ENCODE measurements at regions not wholly inside any gene's neighbourhood (a gene's known extent, or its start where the extent isn't known, plus 50 kb on each side); places are given as distances from the start of the nearest gene placed in this dataset.

- DNase-seq, result no peak
- Histone ChIP-seq H3K4me1 (peaks cover 5% of the 10 kb centered on the region), H3K9me3 (peaks cover 0 to 3% (median 0%) of the 10 kb centered on the region in 3 donors), H3K4me3 (no peak overlapping the region), H3K36me3 (replicated peaks in 1 of 2; ENCODE audit: insufficient read depth in 1 of 2, low read depth in 2 of 2) (no peaks in the 10 kb centered on the region), H3K27ac (no peak overlapping the region), H3K27me3 (no peaks in the 10 kb centered on the region)
- intact Hi-C loops (cut with DNase I), result no loop called here
- TF ChIP-seq POLR2A (IDR thresholded peaks at IDR 0.05), result no peak
- TF ChIP-seq, protein P1, sequence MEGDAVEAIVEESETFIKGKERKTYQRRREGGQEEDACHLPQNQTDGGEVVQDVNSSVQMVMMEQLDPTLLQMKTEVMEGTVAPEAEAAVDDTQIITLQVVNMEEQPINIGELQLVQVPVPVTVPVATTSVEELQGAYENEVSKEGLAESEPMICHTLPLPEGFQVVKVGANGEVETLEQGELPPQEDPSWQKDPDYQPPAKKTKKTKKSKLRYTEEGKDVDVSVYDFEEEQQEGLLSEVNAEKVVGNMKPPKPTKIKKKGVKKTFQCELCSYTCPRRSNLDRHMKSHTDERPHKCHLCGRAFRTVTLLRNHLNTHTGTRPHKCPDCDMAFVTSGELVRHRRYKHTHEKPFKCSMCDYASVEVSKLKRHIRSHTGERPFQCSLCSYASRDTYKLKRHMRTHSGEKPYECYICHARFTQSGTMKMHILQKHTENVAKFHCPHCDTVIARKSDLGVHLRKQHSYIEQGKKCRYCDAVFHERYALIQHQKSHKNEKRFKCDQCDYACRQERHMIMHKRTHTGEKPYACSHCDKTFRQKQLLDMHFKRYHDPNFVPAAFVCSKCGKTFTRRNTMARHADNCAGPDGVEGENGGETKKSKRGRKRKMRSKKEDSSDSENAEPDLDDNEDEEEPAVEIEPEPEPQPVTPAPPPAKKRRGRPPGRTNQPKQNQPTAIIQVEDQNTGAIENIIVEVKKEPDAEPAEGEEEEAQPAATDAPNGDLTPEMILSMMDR (IDR thresholded peaks at IDR 0.05), result no peak
- ATAC-seq, result no peak
- WGBS, 2 donors, result 71 to 75% methylated on average over 4 to 6 of the region's 6 CpGs
Observed at GRCh38 chr11:45423036-45423435, 136.9 kb upstream of the SYT13 start.

DNA sequence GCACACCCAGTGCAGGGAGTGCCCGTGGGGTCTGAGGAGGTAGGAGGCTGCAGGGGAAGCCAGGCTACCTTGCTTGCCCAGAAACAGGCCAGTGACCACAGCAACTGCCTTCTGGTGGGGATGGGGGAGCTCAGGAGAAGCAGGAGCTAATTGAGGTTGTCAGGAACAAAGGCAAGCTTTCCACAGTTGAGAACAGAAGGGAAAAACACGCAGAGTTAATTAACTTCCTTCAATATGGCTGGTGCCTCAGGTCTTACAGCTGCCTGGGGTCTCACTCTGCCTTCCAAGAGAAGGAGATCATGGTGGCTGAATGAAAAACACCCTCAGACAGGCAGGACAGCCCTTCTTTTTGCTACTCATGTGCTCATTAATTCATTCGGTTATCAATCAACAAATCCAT lies 127.9 kb upstream of the SYT13 start:
- H3K9me3 ChIP-seq, result no peaks in the 10 kb centered on the region
- H3K36me3 ChIP-seq (replicated peaks in 1 of 2; ENCODE audit: insufficient read depth in 1 of 2, low read depth in 2 of 2), result no peaks in the 10 kb centered on the region
- H3K27me3 ChIP-seq, result no peaks in the 10 kb centered on the region
- H3K27ac ChIP-seq, result no peak overlapping the region
- ATAC-seq (no peak), DNase-seq (no peak)
- WGBS, 2 donors, result 66 to 88% methylated on average over 2 to 3 of the region's 3 CpGs
- intact Hi-C loops (cut with DNase I), result no loop called here
- H3K4me3 ChIP-seq, result no peak overlapping the region
- no peak for TF ChIP-seq POLR2A (IDR thresholded peaks at IDR 0.05)
- TF ChIP-seq, protein P1 (IDR thresholded peaks at IDR 0.05), result no peak
- peaks cover 11% of the 10 kb centered on the region for H3K4me1 ChIP-seq

DNA sequence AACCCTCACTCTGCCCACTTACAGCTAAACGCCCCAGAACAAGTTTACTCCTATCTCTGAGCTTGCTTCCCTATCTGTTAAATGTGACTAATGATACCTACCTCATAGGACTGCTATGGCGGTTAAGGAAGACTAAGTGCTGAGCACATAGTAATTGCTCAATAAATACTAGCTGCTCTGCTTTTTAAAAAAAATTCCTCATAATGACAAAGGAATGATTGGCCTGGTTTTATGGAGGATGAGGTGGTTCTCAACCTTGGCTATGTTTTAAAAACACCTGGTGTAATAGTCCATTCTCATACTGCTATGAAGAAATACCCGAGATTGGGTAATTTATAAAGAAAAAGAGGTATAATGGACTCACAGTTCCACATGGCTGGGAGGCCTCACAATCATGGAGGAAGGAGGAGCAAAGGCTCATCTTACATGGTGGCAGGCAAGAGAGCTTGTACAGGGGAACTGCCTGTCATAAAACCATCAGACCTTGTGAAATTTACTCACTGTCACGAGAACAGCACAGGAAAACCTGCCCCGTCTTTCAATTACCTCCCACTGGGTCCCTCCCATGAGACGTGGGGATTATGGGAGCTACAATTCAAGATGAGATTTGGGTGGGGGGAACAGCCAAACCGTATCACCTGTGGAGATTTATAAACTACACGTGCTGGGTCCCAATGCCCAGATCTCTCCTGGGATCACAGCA lies 127.2 kb upstream of the SYT13 start:
- TF ChIP-seq, protein P1 (IDR thresholded peaks at IDR 0.05), result no peak
- no peak for TF ChIP-seq POLR2A (IDR thresholded peaks at IDR 0.05)
- Histone ChIP-seq H3K27me3 (no peaks in the 10 kb centered on the region), H3K4me3 (no peak overlapping the region), H3K9me3 (no peaks in the 10 kb centered on the region), H3K36me3 (replicated peaks in 1 of 2; ENCODE audit: insufficient read depth in 1 of 2, low read depth in 2 of 2) (no peaks in the 10 kb centered on the region), H3K27ac (no peak overlapping the region), H3K4me1 (peaks cover 9% of the 10 kb centered on the region)
- 69 to 72% methylated on average over 8 of the region's 8 CpGs for WGBS, 2 donors
- DNase-seq (no peak), ATAC-seq (no peak)
- intact Hi-C loops (cut with DNase I), result no loop called here

DNA sequence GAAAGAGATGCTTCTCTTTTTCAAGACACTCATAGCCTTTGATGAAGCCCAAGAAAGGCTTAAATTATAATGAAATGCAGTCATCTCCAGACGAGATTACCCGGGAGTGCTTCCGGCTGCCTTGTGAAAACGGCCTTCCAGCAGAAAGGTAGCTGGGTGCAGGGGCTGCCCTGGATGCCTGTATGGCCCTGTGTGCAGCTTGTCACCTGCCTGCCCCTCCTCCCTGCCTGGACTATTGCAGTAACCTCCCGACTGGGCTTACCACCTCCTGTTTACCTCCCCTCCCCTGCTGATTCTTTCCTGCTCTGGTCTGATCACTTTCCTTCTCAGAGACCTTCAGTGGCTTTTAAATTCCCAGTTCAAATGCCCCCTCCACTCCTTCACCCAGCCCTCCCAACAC lies 126.4 kb upstream of the SYT13 start:
- 53 to 74% methylated on average over 4 to 5 of the region's 5 CpGs for WGBS, 2 donors
- no peak for TF ChIP-seq POLR2A (IDR thresholded peaks at IDR 0.05)

DNA sequence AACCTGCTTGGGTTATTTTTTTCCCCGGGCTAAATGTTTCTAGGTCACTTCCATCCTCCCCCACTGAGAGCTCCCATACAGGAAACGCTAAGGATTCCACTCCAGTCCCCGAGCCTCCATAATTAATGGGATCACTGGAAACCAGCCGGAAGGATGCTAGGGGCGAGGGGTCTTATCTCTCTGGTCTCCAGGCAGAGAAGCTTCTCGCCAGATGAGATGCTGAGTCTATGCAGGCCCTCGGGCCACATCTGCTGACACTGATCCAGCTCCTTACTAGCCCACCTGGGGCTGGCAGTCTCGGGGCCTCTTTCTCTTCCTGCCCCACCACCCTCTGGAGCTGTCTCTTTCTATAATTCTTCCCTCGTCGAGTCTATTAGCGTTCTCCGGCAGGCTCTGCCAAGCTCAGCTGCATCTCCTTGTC lies 125.9 kb upstream of the SYT13 start:
- intact Hi-C loops (cut with DNase I), result no loop called here
- H3K27ac ChIP-seq, result no peak overlapping the region
- ATAC-seq (no peak), DNase-seq (no peak)
- H3K36me3 ChIP-seq (replicated peaks in 1 of 2; ENCODE audit: insufficient read depth in 1 of 2, low read depth in 2 of 2), result no peaks in the 10 kb centered on the region
- H3K27me3 ChIP-seq, result no peaks in the 10 kb centered on the region
- H3K4me1 ChIP-seq, result no peaks in the 10 kb centered on the region
- 62 to 68% methylated on average over 12 of the region's 12 CpGs for WGBS, 2 donors
- TF ChIP-seq POLR2A (IDR thresholded peaks at IDR 0.05), result no peak
- TF ChIP-seq, protein P1 (IDR thresholded peaks at IDR 0.05), result no peak
- H3K9me3 ChIP-seq, result no peaks in the 10 kb centered on the region
- H3K4me3 ChIP-seq, result no peak overlapping the region

More for the DNA sequence above, 126.4 kb upstream of the SYT13 start:
- H3K36me3 ChIP-seq (replicated peaks in 1 of 2; ENCODE audit: insufficient read depth in 1 of 2, low read depth in 2 of 2), result no peaks in the 10 kb centered on the region
- intact Hi-C loops (cut with DNase I), result no loop called here
- no peaks in the 10 kb centered on the region for H3K9me3 ChIP-seq
- ATAC-seq, result no peak
- H3K27me3 ChIP-seq, result no peaks in the 10 kb centered on the region
- no peak overlapping the region for H3K4me3 ChIP-seq
- H3K27ac ChIP-seq, result no peak overlapping the region
- DNase-seq, result no peak
- H3K4me1 ChIP-seq, result peaks cover under 1% of the 10 kb centered on the region

Data from body of pancreas (tissue), 4 donors.